GM12874 (cell line): ENCODE measurements at regions not wholly inside any gene's neighbourhood (a gene's known extent, or its start where the extent isn't known, plus 50 kb on each side); places are given as distances from the start of the nearest gene placed in this dataset.

ENCODE experiments used
- CTCF ChIP-seq: IDR thresholded peaks from 2 replicates; pipeline ENCODE4 v1.5.1; 2011; ENCODE audit warnings: low read depth, mild to moderate bottlenecking, control low read depth, low read length, moderate library complexity; ENCODE audit not compliant: insufficient read depth

- no peak for TF ChIP-seq CTCF
Observed at GRCh38 chr11:106461148-106461691, 383.8 kb downstream of the AASDHPPT start.

GRCh38 chr11:106461839-106462545 lies 384.5 kb downstream of the AASDHPPT start:
- no peak for TF ChIP-seq CTCF

GRCh38 chr11:106463154-106463553 lies 385.7 kb downstream of the AASDHPPT start:
- no peak for TF ChIP-seq CTCF

- no peak for TF ChIP-seq CTCF
Observed at GRCh38 chr11:106463796-106464201, 386.3 kb downstream of the AASDHPPT start.

- no peak for TF ChIP-seq CTCF
Observed at GRCh38 chr11:106464728-106465127, 387.3 kb downstream of the AASDHPPT start.

- TF ChIP-seq CTCF, result no peak
Observed at GRCh38 chr11:106466521-106467080, 389.1 kb downstream of the AASDHPPT start.

GRCh38 chr11:106467501-106467900 lies 390.0 kb downstream of the AASDHPPT start:
- TF ChIP-seq CTCF, result no peak
